GDM1 (cell line): ENCODE measurements at regions not wholly inside any gene's neighbourhood (a gene's known extent, or its start where the extent isn't known, plus 50 kb on each side); places are given as distances from the start of the nearest gene placed in this dataset.

ENCODE experiments used
- DNase-seq: peaks from one replicate; lab custom pipeline; 2025; lab: John Stamatoyannopoulos, UW

- no peak for DNase-seq
Observed at GRCh38 chr5:111942661-111943401, 185.8 kb upstream of the NREP start.

GRCh38 chr5:111942201-111942600 lies 185.2 kb upstream of the NREP start:
- no peak for DNase-seq

GRCh38 chr5:111937094-111937493 lies 180.1 kb upstream of the NREP start:
- no peak for DNase-seq

GRCh38 chr5:111935835-111936234 lies 178.8 kb upstream of the NREP start:
- DNase-seq, result no peak

GRCh38 chr5:111935009-111935408 lies 178.0 kb upstream of the NREP start:
- no peak for DNase-seq

- no peak for DNase-seq
Observed at GRCh38 chr5:111934511-111934910, 177.5 kb upstream of the NREP start.

GRCh38 chr5:111933086-111933485 lies 176.1 kb upstream of the NREP start:
- no peak for DNase-seq

GRCh38 chr5:111932628-111933027 lies 175.6 kb upstream of the NREP start:
- DNase-seq, result no peak

GRCh38 chr5:111932199-111932598 lies 175.2 kb upstream of the NREP start:
- DNase-seq, result no peak

- no peak for DNase-seq
Observed at GRCh38 chr5:111931655-111932054, 174.7 kb upstream of the NREP start.

GRCh38 chr5:111930905-111931461 lies 174.0 kb upstream of the NREP start:
- no peak for DNase-seq

GRCh38 chr5:111930449-111930848 lies 173.5 kb upstream of the NREP start:
- DNase-seq, result no peak

- no peak for DNase-seq
Observed at GRCh38 chr5:111929867-111930266, 172.9 kb upstream of the NREP start.

GRCh38 chr5:111929261-111929660 lies 172.3 kb upstream of the NREP start:
- no peak for DNase-seq

- DNase-seq, result peak; percentile 6
Observed at GRCh38 chr5:111928511-111928910, 171.5 kb upstream of the NREP start.

GRCh38 chr5:111927191-111927590 lies 170.2 kb upstream of the NREP start:
- no peak for DNase-seq

GRCh38 chr5:111926026-111926425 lies 169.0 kb upstream of the NREP start:
- DNase-seq, result no peak

GRCh38 chr5:111922344-111922743 lies 165.3 kb upstream of the NREP start:
- DNase-seq, result no peak

GRCh38 chr5:111921691-111922090 lies 164.7 kb upstream of the NREP start:
- peak; percentile 2 for DNase-seq

GRCh38 chr5:111914966-111915636 lies 158.1 kb upstream of the NREP start:
- no peak for DNase-seq

GRCh38 chr5:111902436-111902835 lies 145.4 kb upstream of the NREP start:
- no peak for DNase-seq

GRCh38 chr5:111901296-111901695 lies 144.3 kb upstream of the NREP start:
- DNase-seq, result peak; percentile 3

- DNase-seq, result no peak
Observed at GRCh38 chr5:111892949-111893348, 136.0 kb upstream of the NREP start.
